ENCODE measurements at regions not wholly inside any gene's neighbourhood (a gene's known extent, or its start where the extent isn't known, plus 50 kb on each side); places are given as distances from the start of the nearest gene placed in this dataset.
"Not testable (repeated sequence)": the region's sequence is repeated elsewhere in the genome, so short reads cannot be mapped to it uniquely, and the experiment has no call there.

DNA sequence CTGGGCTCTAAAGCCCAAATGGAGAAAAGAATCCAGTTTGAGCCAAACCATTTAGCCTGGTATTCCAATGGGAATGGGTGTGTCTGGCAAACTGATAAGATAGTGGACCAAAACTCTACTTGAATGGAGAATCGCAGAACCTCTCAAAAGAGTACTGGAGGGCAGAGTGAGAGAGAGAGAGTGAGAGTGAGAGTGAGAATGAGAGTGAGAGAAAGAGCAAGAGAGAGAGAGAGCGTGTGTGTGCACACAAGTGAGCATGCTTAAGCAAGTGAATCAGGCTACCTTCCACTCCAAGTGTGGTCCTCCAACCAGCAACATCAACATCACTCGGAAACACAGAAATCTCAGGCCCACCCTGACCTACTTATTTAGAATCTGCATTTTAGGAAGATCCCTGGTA is 58.8 kb downstream of the UQCRFS1 start:
- Histone ChIP-seq H3K4me1 (ENCODE audit: control insufficient read depth in 3 of 3, insufficient read depth in 3 of 3, low read length in 3 of 3) (no peaks in the 10 kb centered on the region), H3K9ac (ENCODE audit: low read depth in 1 of 3, low read length in 3 of 3) (no peak overlapping the region), H3K4me3 (ENCODE audit: low read length in 3 of 3) (no peak overlapping the region), H3K27ac (ENCODE audit: low read depth, low read length) (no peak overlapping the region), H3K27me3 (ENCODE audit: control insufficient read depth in 3 of 3, insufficient read depth in 3 of 3, low read length in 3 of 3) (no peaks in the 10 kb centered on the region), H3K36me3 (ENCODE audit: control insufficient read depth in 3 of 3, insufficient read depth in 3 of 3, low read length in 3 of 3) (no peaks in the 10 kb centered on the region), H3K9me3 (ENCODE audit: control insufficient read depth in 3 of 3, low read length in 3 of 3) (peaks cover 0 to 5% (median 2%) of the 10 kb centered on the region in 3 donors)

DNA sequence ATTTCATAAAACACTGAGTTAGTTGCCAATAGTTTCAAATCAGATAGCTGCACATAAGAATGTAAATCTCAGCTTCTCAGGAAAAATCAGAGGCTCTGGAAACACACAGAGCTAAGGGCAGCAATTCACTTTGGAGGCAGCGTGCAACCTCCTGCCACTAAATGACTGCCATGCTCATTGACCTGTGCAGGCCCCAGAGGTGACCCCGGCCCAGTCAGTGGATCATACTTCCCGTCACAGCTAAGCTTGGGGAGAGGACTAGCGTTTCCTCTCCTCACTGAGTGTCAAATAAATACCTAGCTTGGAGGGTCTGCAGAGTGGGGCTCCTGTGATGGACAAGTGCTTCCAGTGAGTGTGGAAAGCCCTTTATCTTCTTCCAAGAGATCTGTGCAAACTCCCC is 67.2 kb downstream of the UQCRFS1 start:
- Histone ChIP-seq H3K36me3 (ENCODE audit: control insufficient read depth in 3 of 3, insufficient read depth in 3 of 3, low read length in 3 of 3) (no peaks in the 10 kb centered on the region), H3K4me3 (ENCODE audit: low read length in 3 of 3) (no peak overlapping the region), H3K27ac (ENCODE audit: low read depth, low read length) (no peak overlapping the region), H3K27me3 (ENCODE audit: control insufficient read depth in 3 of 3, insufficient read depth in 3 of 3, low read length in 3 of 3) (no peaks in the 10 kb centered on the region), H3K9ac (ENCODE audit: low read depth in 1 of 3, low read length in 3 of 3) (no peak overlapping the region), H3K9me3 (ENCODE audit: control insufficient read depth in 3 of 3, low read length in 3 of 3) (peaks cover 0 to 2% (median 0%) of the 10 kb centered on the region in 3 donors), H3K4me1 (ENCODE audit: control insufficient read depth in 3 of 3, insufficient read depth in 3 of 3, low read length in 3 of 3) (no peaks in the 10 kb centered on the region)

DNA sequence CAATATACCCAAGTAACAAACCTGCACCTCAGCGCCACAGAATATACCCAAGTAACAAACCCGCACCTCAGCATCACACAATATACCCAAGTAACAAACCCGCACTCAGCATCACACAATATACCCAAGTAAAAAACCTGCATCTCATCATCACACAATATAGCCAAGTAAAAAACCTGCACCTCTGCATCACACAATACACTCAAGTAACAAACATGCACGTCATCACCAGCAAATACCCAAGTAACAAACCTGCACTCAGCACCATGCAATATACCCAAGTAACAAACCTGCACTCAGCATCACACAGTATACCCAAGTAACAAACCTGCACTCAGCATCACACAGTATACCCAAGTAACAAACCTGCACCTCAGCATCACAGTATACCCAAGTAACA is 69.8 kb downstream of the UQCRFS1 start:
- no peak overlapping the region for H3K27ac ChIP-seq (ENCODE audit: low read depth, low read length)
- peaks cover 12 to 20% (median 14%) of the 10 kb centered on the region in 3 donors for H3K9me3 ChIP-seq (ENCODE audit: control insufficient read depth in 3 of 3, low read length in 3 of 3)
- no peak overlapping the region for H3K4me3 ChIP-seq (ENCODE audit: low read length in 3 of 3)
- H3K4me1 ChIP-seq (ENCODE audit: control insufficient read depth in 3 of 3, insufficient read depth in 3 of 3, low read length in 3 of 3), result no peaks in the 10 kb centered on the region
- H3K36me3 ChIP-seq (ENCODE audit: control insufficient read depth in 3 of 3, insufficient read depth in 3 of 3, low read length in 3 of 3), result no peaks in the 10 kb centered on the region
- no peaks in the 10 kb centered on the region for H3K27me3 ChIP-seq (ENCODE audit: control insufficient read depth in 3 of 3, insufficient read depth in 3 of 3, low read length in 3 of 3)
- no peak overlapping the region for H3K9ac ChIP-seq (ENCODE audit: low read depth in 1 of 3, low read length in 3 of 3)

DNA sequence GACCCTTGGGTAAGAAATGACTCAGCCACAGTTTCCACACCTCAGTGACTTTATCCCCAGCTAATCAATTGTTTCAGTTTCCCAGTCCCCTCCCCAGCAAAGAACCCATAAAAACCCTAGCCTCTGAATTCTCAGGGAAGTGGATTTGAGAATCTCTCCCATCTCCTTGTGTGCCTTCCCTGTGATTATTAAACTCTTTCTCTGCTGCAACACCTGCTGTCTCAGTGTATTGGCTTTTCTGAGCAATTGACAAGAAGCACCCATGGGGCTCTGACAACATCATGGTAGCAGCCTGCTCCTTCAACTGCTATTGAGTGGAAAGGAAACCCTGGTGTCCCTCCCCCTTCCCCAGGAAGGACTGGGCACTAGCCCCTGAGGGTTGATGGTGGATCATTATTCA is 73.7 kb downstream of the UQCRFS1 start:
- H3K27me3 ChIP-seq (ENCODE audit: control insufficient read depth in 3 of 3, insufficient read depth in 3 of 3, low read length in 3 of 3), result no peaks in the 10 kb centered on the region
- no peaks in the 10 kb centered on the region for H3K36me3 ChIP-seq (ENCODE audit: control insufficient read depth in 3 of 3, insufficient read depth in 3 of 3, low read length in 3 of 3)
- H3K9ac ChIP-seq (ENCODE audit: low read depth in 1 of 3, low read length in 3 of 3), result no peak overlapping the region
- peak overlapping the region in 1 of 3 donors; percentile 3 for H3K4me3 ChIP-seq (ENCODE audit: low read length in 3 of 3)
- no peaks in the 10 kb centered on the region for H3K4me1 ChIP-seq (ENCODE audit: control insufficient read depth in 3 of 3, insufficient read depth in 3 of 3, low read length in 3 of 3)
- H3K9me3 ChIP-seq (ENCODE audit: control insufficient read depth in 3 of 3, low read length in 3 of 3), result peaks cover 12 to 20% (median 14%) of the 10 kb centered on the region in 3 donors
- no peak overlapping the region for H3K27ac ChIP-seq (ENCODE audit: low read depth, low read length)

DNA sequence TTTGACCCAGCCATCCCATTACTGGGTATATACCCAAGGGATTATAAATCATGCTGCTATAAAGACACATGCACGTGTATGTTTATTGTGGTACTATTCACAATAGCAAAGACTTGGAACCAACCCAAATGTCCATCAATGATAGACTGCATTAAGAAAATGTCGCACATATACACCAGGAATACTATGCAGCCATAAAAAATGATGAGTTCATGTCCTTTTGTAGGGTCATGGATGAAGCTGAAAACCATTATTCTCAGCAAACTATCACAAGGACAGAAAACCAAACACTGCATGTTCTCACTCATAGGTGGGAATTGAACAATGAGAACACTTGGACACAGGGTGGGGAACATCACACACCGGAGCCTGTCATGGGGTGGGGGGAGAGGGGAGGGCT is 74.7 kb downstream of the UQCRFS1 start:
- not testable (repeated sequence) for H3K36me3 ChIP-seq (ENCODE audit: control insufficient read depth in 3 of 3, insufficient read depth in 3 of 3, low read length in 3 of 3); H3K27me3 ChIP-seq (ENCODE audit: control insufficient read depth in 3 of 3, insufficient read depth in 3 of 3, low read length in 3 of 3); H3K9ac ChIP-seq (ENCODE audit: low read depth in 1 of 3, low read length in 3 of 3); H3K27ac ChIP-seq (ENCODE audit: low read depth, low read length); H3K4me1 ChIP-seq (ENCODE audit: control insufficient read depth in 3 of 3, insufficient read depth in 3 of 3, low read length in 3 of 3); H3K4me3 ChIP-seq (ENCODE audit: low read length in 3 of 3)
- peaks cover 12 to 20% (median 14%) of the 10 kb centered on the region in 3 donors for H3K9me3 ChIP-seq (ENCODE audit: control insufficient read depth in 3 of 3, low read length in 3 of 3)

DNA sequence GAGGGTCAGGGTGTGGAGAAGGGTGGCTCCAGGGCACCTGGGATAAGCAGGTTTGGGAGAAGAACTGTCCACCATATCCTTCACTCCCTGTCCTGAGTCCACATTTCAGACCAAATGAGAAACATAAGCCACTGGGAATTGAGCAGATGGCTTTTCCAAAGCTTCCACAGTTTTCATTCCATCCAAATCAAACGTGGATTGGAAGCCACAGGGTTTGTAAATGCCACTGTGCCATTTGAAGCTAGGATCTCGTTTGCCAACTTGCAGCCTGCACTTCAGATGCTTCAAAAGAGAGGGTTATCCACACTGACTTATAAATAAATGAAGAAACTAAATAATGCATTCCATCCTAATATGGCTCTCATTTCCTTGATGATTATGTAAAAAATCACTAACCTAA is 81.5 kb downstream of the UQCRFS1 start:
- H3K27me3 ChIP-seq (ENCODE audit: control insufficient read depth in 3 of 3, insufficient read depth in 3 of 3, low read length in 3 of 3), result peaks cover 7 to 19% (median 9%) of the 10 kb centered on the region in 3 donors
- H3K4me3 ChIP-seq (ENCODE audit: low read length in 3 of 3), result no peak overlapping the region
- no peak overlapping the region for H3K9ac ChIP-seq (ENCODE audit: low read depth in 1 of 3, low read length in 3 of 3)
- no peaks in the 10 kb centered on the region for H3K4me1 ChIP-seq (ENCODE audit: control insufficient read depth in 3 of 3, insufficient read depth in 3 of 3, low read length in 3 of 3)
- H3K36me3 ChIP-seq (ENCODE audit: control insufficient read depth in 3 of 3, insufficient read depth in 3 of 3, low read length in 3 of 3), result no peaks in the 10 kb centered on the region
- no peak overlapping the region for H3K27ac ChIP-seq (ENCODE audit: low read depth, low read length)
- peaks cover 0 to 3% (median 0%) of the 10 kb centered on the region in 3 donors for H3K9me3 ChIP-seq (ENCODE audit: control insufficient read depth in 3 of 3, low read length in 3 of 3)

DNA sequence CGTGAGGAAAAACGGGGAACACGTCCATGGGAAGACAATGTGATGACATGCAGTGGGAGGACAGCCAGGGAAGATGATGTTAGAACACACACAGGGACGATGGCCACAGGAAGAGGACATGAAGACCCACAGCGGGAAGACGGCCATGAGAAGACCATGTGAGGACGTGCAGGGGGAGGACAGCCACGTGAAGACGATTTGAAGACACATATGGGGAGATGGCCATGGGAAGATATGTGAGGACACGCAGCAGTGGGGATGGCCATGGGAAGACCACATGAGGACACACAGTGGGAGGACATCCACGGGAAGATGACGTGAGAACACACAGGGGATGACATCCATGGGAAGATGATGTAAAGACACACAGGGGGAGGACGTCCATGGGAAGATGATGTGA is 83.8 kb downstream of the UQCRFS1 start:
- Histone ChIP-seq H3K36me3 (ENCODE audit: control insufficient read depth in 3 of 3, insufficient read depth in 3 of 3, low read length in 3 of 3) (no peaks in the 10 kb centered on the region), H3K4me3 (ENCODE audit: low read length in 3 of 3) (no peak overlapping the region), H3K27me3 (ENCODE audit: control insufficient read depth in 3 of 3, insufficient read depth in 3 of 3, low read length in 3 of 3) (peaks cover 7 to 20% (median 12%) of the 10 kb centered on the region in 3 donors), H3K4me1 (ENCODE audit: control insufficient read depth in 3 of 3, insufficient read depth in 3 of 3, low read length in 3 of 3) (no peaks in the 10 kb centered on the region), H3K9me3 (ENCODE audit: control insufficient read depth in 3 of 3, low read length in 3 of 3) (peaks cover 0 to 3% (median 0%) of the 10 kb centered on the region in 3 donors), H3K9ac (ENCODE audit: low read depth in 1 of 3, low read length in 3 of 3) (no peak overlapping the region), H3K27ac (ENCODE audit: low read depth, low read length) (no peak overlapping the region)

DNA sequence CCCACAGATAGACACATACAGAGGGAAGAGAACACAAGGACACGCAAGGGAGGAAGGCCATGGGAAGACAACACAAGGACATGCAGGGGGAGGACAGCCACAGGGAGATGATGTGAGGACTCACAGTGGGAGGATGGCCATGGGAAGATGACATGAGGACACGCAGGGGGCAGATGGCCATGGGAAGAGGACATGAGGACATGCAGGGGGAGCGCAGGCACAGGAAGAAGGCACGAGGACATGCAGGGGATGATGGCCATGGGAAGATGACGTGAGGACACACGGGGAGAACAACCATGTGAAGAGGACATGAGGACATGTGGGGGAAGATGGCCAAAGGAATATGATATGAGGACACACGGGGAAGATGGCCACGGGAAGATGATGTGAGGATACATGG is 84.7 kb downstream of the UQCRFS1 start:
- Histone ChIP-seq H3K27me3 (ENCODE audit: control insufficient read depth in 3 of 3, insufficient read depth in 3 of 3, low read length in 3 of 3) (peaks cover 7 to 20% (median 12%) of the 10 kb centered on the region in 3 donors), H3K36me3 (ENCODE audit: control insufficient read depth in 3 of 3, insufficient read depth in 3 of 3, low read length in 3 of 3) (no peaks in the 10 kb centered on the region), H3K4me1 (ENCODE audit: control insufficient read depth in 3 of 3, insufficient read depth in 3 of 3, low read length in 3 of 3) (no peaks in the 10 kb centered on the region), H3K9me3 (ENCODE audit: control insufficient read depth in 3 of 3, low read length in 3 of 3) (peaks cover 0 to 3% (median 0%) of the 10 kb centered on the region in 3 donors), H3K27ac (ENCODE audit: low read depth, low read length) (no peak overlapping the region), H3K9ac (ENCODE audit: low read depth in 1 of 3, low read length in 3 of 3) (no peak overlapping the region), H3K4me3 (ENCODE audit: low read length in 3 of 3) (no peak overlapping the region)

DNA sequence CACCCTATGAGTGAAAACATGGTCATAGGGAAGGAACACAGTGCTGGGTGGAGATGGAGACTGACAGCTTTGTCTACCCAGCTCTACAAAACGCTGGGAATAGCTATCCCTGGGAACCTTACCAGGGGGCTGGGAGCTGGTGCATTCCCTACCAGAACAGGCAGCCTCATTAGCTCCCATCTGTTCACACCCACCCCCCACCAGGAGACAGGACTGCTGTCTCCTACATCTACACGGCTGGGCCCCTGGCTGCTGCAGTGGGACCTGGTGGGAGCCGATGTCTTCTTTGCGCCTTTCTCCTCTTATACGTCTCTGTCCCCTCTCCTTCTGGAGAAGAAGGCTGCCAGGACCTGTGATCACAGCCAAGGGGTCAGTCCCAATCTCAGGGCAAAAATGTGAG is 90.8 kb downstream of the UQCRFS1 start:
- H3K4me1 ChIP-seq (ENCODE audit: control insufficient read depth in 3 of 3, insufficient read depth in 3 of 3, low read length in 3 of 3), result no peaks in the 10 kb centered on the region
- H3K36me3 ChIP-seq (ENCODE audit: control insufficient read depth in 3 of 3, insufficient read depth in 3 of 3, low read length in 3 of 3), result no peaks in the 10 kb centered on the region
- H3K9ac ChIP-seq (ENCODE audit: low read depth in 1 of 3, low read length in 3 of 3), result no peak overlapping the region
- no peaks in the 10 kb centered on the region for H3K9me3 ChIP-seq (ENCODE audit: control insufficient read depth in 3 of 3, low read length in 3 of 3)
- H3K27me3 ChIP-seq (ENCODE audit: control insufficient read depth in 3 of 3, insufficient read depth in 3 of 3, low read length in 3 of 3), result peaks cover 0 to 3% (median 3%) of the 10 kb centered on the region in 3 donors
- no peak overlapping the region for H3K4me3 ChIP-seq (ENCODE audit: low read length in 3 of 3)
- no peak overlapping the region for H3K27ac ChIP-seq (ENCODE audit: low read depth, low read length)

DNA sequence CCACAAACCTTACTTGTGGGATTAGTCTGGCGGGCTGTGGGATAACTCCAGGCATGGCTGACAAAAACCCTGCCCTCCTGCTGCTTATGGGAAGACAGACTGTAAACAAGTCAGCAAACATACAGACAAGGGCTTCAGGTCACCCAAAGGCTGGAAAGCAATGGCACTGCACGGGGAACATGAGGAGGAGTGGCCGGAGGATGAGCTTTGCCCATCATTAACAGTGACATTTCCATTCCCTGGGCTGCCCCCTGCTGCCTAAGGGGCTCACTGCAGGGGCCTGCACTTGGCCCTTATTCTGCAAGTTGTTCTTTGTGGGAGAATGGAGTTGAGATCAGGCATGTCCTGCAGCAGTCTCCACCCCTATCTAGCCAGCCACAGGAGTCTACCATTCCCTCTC is 91.3 kb downstream of the UQCRFS1 start:
- H3K9ac ChIP-seq (ENCODE audit: low read depth in 1 of 3, low read length in 3 of 3), result no peak overlapping the region
- no peak overlapping the region for H3K27ac ChIP-seq (ENCODE audit: low read depth, low read length)
- peaks cover 0 to 3% (median 3%) of the 10 kb centered on the region in 3 donors for H3K27me3 ChIP-seq (ENCODE audit: control insufficient read depth in 3 of 3, insufficient read depth in 3 of 3, low read length in 3 of 3)
- no peak overlapping the region for H3K4me3 ChIP-seq (ENCODE audit: low read length in 3 of 3)
- no peaks in the 10 kb centered on the region for H3K9me3 ChIP-seq (ENCODE audit: control insufficient read depth in 3 of 3, low read length in 3 of 3)
- no peaks in the 10 kb centered on the region for H3K36me3 ChIP-seq (ENCODE audit: control insufficient read depth in 3 of 3, insufficient read depth in 3 of 3, low read length in 3 of 3)
- H3K4me1 ChIP-seq (ENCODE audit: control insufficient read depth in 3 of 3, insufficient read depth in 3 of 3, low read length in 3 of 3), result no peaks in the 10 kb centered on the region

DNA sequence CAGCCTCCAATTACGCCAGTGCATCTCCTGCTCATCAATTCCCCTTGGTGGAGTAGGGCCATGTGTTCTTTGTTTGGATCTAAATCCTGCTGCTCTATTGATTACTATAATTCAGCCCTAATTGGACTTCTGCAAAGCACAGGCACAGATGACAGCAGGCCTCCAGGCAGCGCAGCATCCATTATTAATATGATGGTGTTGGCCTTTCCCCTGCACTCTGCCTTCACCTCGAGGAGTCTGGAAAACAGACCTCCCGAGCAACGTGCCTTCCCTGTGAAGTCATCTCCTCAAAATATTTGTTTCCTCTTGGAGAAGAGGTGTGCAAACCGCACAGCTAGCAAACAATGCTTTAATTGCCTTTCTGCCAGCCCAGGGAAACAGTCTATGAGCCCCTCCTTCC is 92.5 kb downstream of the UQCRFS1 start:
- H3K36me3 ChIP-seq (ENCODE audit: control insufficient read depth in 3 of 3, insufficient read depth in 3 of 3, low read length in 3 of 3), result no peaks in the 10 kb centered on the region
- no peaks in the 10 kb centered on the region for H3K27me3 ChIP-seq (ENCODE audit: control insufficient read depth in 3 of 3, insufficient read depth in 3 of 3, low read length in 3 of 3)
- no peak overlapping the region for H3K4me3 ChIP-seq (ENCODE audit: low read length in 3 of 3)
- no peak overlapping the region for H3K27ac ChIP-seq (ENCODE audit: low read depth, low read length)
- H3K4me1 ChIP-seq (ENCODE audit: control insufficient read depth in 3 of 3, insufficient read depth in 3 of 3, low read length in 3 of 3), result no peaks in the 10 kb centered on the region
- H3K9me3 ChIP-seq (ENCODE audit: control insufficient read depth in 3 of 3, low read length in 3 of 3), result no peaks in the 10 kb centered on the region
- no peak overlapping the region for H3K9ac ChIP-seq (ENCODE audit: low read depth in 1 of 3, low read length in 3 of 3)
